ENCODE measurements at regions not wholly inside any gene's neighbourhood (a gene's known extent, or its start where the extent isn't known, plus 50 kb on each side); places are given as distances from the start of the nearest gene placed in this dataset.

DNA sequence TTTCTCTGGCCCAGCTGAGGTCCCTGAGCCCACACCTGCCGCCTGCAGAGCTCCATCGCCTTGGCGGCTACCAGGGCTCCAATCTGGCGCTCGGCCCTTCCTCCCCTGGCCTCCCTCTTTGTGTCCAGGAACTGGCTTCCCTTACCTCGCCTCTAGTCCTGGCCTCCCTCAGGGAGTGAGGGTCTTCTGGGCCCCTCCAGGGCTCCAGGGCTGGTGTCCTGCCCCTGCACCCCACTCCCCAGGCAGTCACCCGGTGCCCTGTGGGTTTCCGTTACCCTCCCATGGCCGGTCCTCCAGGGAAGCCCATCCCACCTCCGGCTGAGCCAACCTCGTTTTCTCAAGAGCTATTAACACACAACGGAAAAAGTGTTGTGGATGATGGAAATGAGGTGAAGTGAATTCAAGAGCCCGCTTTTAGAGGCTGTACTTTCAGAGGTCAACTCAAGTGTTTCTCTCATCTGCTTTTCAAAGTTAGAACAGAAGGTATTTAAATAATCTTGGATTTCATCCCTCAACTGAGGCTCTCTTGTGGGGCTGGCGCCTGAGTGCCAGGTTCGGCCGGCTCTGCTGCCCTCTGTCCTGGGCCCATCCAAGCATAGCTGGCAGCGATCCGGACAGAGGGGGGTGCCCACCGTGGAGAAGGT, 131.9 kb downstream of the ASB1 start:
- TF ChIP-seq YY1 (IDR thresholded peaks at IDR 0.05; ENCODE audit: insufficient read depth, insufficient read length) = no peak
- no peak for TF ChIP-seq ZNF274 (IDR thresholded peaks at IDR 0.05; ENCODE audit: low read depth, low read length)

Measured in NT2/D1 (cell line).